BJ (cell line): ENCODE measurements at regions not wholly inside any gene's neighbourhood (a gene's known extent, or its start where the extent isn't known, plus 50 kb on each side); places are given as distances from the start of the nearest gene placed in this dataset.

Source experiments
- CTCF ChIA-PET: fragments of 350-600 bp; formaldehyde crosslinking; extraction: SDS; loops from one replicate; lab custom pipeline; 2021; ENCODE audit warnings: antibody characterized with exemption, inconsistent platforms; lab: Yijun Ruan, JAX
- POLR2A ChIA-PET: fragments of 300-600 bp; sonication (Branson Sonifier 250); formaldehyde crosslinking; extraction: SDS; loops from one replicate; lab custom pipeline; 2021; ENCODE audit warnings: antibody characterized with exemption; lab: Charles Lee
- DNase-seq: peaks from one replicate; pipeline ENCODE4 v3.0.0-alpha.2; 2011; ENCODE audit warnings: low read depth
- H3K27me3 ChIP-seq: 2 replicates; pipeline ENCODE4 v1.6.0; 2011; ENCODE audit warnings: low read length; ENCODE audit not compliant: control insufficient read depth, insufficient read depth
- H3K36me3 ChIP-seq: 2 replicates; pipeline ENCODE4 v1.5.1; 2011; ENCODE audit warnings: low read length; ENCODE audit not compliant: control insufficient read depth, insufficient read depth
- H3K4me3 ChIP-seq: 2 replicates; pipeline ENCODE4 v1.5.1; 2011; ENCODE audit warnings: low read depth, mild to moderate bottlenecking, control low read depth, low read length
- CTCF ChIP-seq: IDR thresholded peaks from 2 replicates; pipeline ENCODE4 v1.5.1; 2011; ENCODE audit warnings: low read depth, mild to moderate bottlenecking, control low read depth, inconsistent platforms, low read length, moderate library complexity; ENCODE audit not compliant: insufficient read depth

- no peaks in the 10 kb centered on the region for H3K27me3 ChIP-seq
- ChIA-PET CTCF (no interaction called here), POLR2A (no interaction called here)
- H3K4me3 ChIP-seq, result no peak overlapping the region
- no peak for DNase-seq
- no peak for TF ChIP-seq CTCF
- H3K36me3 ChIP-seq, result no peaks in the 10 kb centered on the region
Observed at GRCh38 chr13:110097013-110097412, 209.9 kb downstream of the COL4A1 start.

DNA sequence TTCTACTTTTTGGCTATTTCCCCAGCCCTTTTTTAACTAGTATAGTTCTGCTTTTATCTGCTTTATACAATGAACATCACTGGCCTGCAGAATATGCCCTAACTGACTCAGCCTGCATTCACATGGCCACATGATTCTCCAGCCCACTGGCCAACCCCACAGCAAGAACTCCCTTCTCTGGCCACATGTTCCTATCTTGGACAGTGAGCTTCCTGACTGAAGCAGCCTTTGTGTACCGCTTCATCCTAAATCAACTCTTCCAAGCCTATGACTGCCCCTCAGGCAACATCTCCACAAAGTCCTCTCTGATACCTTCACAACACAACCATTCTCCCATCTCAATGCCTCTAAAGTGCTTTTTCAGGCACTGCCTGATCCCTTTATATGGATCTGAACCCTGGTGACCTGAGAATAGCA lies 214.1 kb downstream of the COL4A1 start:
- H3K36me3 ChIP-seq, result no peaks in the 10 kb centered on the region
- no peak for DNase-seq
- no peak overlapping the region for H3K4me3 ChIP-seq
- no peak for TF ChIP-seq CTCF
- CTCF ChIA-PET, result no interaction called here
- POLR2A ChIA-PET, result no interaction called here
- no peaks in the 10 kb centered on the region for H3K27me3 ChIP-seq

DNA sequence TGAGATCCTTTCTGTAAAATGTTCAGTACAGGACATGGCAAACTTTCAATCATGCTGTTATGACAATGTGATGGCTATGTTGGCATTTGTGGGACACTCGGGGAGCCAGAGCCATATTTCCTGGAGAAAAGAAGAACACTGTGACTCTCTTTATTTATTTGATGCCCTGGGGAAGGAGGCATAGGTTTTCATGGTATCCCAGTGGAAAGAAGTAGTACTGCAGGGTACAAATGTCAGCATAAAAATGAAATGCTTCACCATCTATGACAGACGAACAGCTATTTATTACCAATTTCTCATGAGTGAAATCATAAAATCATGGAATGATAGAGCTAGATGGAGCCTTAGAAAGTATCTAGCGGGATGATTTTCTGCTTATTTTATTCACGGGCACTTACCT lies 217.1 kb downstream of the COL4A1 start:
- ChIA-PET POLR2A (no interaction called here), CTCF (interaction anchor here (1.1 to 1.5 kb wide), 3 partner anchors 12 to 19 kb away, joined by 3 to 4 read pairs (median 3); no protein-coding TSS in a partner anchor)
- no peak for DNase-seq
- Histone ChIP-seq H3K36me3 (no peaks in the 10 kb centered on the region), H3K27me3 (no peaks in the 10 kb centered on the region), H3K4me3 (no peak overlapping the region)
- peak; percentile 40 for TF ChIP-seq CTCF

GRCh38 chr13:110089100-110089499 lies 217.9 kb downstream of the COL4A1 start:
- no peak for TF ChIP-seq CTCF
- Histone ChIP-seq H3K27me3 (no peaks in the 10 kb centered on the region), H3K36me3 (no peaks in the 10 kb centered on the region), H3K4me3 (no peak overlapping the region)
- no peak for DNase-seq
- CTCF ChIA-PET, result interaction anchor here (1.2 to 1.5 kb wide), 2 partner anchors 11 to 16 kb away, joined by 3 to 4 read pairs; no protein-coding TSS in a partner anchor
- POLR2A ChIA-PET, result no interaction called here

- ChIA-PET POLR2A (no interaction called here), CTCF (interaction anchor here (1.0 to 1.3 kb wide), 2 partner anchors 8 to 12 kb away, joined by 3 to 4 read pairs; no protein-coding TSS in a partner anchor)
- no peak for TF ChIP-seq CTCF
- Histone ChIP-seq H3K36me3 (no peaks in the 10 kb centered on the region), H3K4me3 (no peak overlapping the region), H3K27me3 (no peaks in the 10 kb centered on the region)
- no peak for DNase-seq
Observed at GRCh38 chr13:110073982-110074381, 233.0 kb downstream of the COL4A1 start.
